GM12872 (cell line): ENCODE measurements at regions not wholly inside any gene's neighbourhood (a gene's known extent, or its start where the extent isn't known, plus 50 kb on each side); places are given as distances from the start of the nearest gene placed in this dataset.

Experiments
- TF ChIP-seq, protein P1 (sequence below): IDR thresholded peaks from 3 replicates; pipeline ENCODE4 v1.5.1; 2011; ENCODE audit warnings: low read depth, mild to moderate bottlenecking, low read length, moderate library complexity; ENCODE audit not compliant: insufficient read depth

DNA sequence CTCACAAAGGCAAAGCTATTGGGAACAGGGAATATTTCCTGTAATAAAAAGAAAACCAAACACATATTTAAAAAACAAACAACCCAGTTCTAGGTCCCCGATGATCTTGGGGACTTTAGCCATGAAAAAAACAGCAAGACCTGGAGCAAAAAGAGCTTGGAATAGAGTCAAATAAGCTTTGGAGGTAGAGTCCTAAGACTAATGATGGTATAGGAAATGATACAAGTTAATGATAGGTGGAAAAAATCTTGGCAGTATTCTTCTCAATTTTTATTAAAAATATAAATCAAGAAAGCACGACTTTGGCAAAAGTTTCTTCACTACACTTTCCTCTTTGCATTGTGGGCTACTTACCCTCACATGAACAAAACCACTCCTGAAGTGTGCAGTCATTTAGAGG lies 481.5 kb downstream of the EBF1 start:
- TF ChIP-seq, protein P1, sequence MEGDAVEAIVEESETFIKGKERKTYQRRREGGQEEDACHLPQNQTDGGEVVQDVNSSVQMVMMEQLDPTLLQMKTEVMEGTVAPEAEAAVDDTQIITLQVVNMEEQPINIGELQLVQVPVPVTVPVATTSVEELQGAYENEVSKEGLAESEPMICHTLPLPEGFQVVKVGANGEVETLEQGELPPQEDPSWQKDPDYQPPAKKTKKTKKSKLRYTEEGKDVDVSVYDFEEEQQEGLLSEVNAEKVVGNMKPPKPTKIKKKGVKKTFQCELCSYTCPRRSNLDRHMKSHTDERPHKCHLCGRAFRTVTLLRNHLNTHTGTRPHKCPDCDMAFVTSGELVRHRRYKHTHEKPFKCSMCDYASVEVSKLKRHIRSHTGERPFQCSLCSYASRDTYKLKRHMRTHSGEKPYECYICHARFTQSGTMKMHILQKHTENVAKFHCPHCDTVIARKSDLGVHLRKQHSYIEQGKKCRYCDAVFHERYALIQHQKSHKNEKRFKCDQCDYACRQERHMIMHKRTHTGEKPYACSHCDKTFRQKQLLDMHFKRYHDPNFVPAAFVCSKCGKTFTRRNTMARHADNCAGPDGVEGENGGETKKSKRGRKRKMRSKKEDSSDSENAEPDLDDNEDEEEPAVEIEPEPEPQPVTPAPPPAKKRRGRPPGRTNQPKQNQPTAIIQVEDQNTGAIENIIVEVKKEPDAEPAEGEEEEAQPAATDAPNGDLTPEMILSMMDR: no peak

DNA sequence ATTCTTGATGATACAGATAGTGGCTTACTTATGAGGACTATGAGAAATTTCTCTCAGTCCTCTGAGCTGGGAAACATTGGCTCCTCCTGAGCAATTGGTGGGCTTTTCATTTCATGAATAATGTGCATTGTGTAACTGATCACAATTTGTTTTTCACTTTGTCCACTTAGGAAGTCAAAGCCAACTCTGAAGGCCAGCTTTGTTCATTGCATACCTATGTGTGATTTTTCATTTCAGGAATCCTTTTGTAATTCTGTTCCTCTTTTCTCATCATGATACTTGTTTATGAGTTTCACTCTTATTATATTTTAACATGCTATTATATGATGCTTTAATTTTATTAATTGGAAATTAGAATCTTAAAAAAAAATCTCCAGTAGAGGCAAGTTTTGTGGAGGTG lies 483.0 kb downstream of the EBF1 start:
- TF ChIP-seq, protein P1: no peak

DNA sequence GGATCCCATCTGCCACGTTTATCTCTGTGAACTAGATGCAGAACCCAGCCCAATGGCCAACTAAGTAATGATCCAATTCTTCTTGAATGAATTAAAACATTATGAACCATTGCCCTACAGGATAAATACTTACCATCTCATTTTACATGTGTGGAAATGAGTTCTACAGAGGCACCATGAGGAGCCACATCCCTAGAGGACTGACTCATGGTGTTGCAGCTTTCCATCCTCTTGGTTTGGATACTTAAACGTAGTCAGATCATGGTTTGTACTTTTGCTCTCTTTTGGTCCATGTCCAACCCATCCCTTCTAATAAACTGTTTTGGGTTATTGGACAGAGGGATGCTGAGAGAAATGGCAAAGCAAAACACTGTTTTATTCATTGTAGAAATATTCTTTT lies 484.8 kb downstream of the EBF1 start:
- TF ChIP-seq, protein P1: no peak

- TF ChIP-seq, protein P1: no peak
These were observed 488.1 kb downstream of the EBF1 start for GRCh38 chr5:158611581-158611980.

DNA sequence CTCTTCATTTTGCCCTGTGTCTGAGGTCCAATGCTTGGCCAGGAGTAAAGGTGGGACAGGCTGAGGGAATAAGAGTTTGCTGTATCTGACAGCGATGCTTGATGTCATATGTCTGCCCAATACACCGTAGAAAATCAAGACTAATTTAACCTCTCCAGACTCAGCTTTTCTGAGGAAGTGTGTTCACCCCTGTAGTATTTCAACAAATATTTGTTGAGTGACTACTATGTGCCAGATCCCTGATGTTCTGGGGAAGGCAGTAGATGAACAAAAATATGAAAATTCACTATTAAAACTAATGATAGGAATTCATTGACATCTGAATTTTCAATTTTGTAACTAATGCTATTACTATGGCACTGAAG lies 489.7 kb downstream of the EBF1 start:
- TF ChIP-seq, protein P1: no peak

DNA sequence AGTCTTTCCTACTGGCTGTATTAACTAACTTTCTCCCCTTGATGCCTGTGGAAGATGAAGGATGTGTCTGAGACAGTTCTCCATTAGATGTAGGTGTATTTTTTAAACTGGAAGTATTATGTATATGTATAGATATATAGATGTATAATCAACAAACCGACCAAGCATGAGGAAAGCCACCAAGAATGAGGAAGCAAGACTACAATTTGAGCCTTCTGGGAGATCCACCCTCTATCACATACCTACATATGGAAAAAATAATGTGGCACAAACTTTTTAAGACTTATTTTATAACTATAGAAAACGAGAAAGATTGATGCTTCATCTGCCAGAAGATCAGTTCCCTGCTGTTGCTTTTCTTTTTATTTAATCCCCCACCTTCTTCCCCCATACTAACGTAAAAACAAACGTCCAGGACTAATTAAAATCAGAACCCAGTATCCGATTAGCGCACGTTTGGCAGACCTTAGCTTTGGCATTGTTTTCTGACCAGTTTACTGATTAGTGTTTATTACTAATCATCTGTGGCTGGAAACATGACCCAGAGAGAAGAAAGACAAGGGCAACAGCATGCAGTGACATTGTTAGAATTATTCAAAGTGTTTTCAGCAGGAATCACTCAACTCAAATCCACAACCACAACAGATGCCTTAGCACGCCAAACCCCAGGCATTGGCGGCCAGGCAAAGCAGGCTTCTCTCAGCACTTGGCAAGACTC lies 490.2 kb downstream of the EBF1 start:
- TF ChIP-seq, protein P1: no peak

- TF ChIP-seq, protein P1: no peak
These were observed 492.6 kb downstream of the EBF1 start for GRCh38 chr5:158607088-158607487.
